ENCODE measurements at regions not wholly inside any gene's neighbourhood (a gene's known extent, or its start where the extent isn't known, plus 50 kb on each side); places are given as distances from the start of the nearest gene placed in this dataset.

DNA sequence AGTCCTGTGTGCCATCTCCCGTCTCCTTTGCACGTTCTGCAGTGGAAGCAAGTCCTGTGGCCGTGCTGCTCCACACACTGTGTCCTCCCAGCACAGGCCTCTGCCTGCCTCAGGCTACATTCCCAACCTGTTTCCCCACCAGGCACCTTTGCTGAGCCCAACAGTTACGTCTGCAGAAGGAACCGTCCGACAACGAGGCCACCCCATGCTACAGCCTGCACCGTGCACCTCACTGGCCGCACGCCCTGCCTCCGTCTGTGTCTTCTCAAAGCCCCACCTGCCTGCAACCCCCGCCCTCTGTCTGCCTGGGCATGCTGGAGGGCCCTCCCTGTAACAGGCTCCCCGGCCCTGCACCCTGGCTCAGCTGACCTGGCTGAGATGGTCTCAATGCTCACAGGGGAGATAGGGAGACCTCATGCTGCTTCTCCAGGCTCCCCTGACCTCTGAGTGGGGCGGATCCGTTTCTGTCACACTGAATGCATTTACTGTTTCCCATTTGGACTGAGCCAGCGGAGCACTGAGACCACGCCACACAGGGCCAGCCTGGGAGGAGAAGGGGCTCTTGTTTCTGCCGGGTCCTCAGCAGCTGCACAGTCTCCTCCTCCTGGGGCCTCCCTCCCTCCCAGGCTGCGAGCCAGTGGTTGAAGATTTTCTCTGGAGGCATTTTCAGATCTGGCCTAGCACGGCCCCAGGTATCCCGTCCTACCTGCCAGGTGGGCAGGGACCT, 109.1 kb upstream of the OTOS start:
- no peaks in the 10 kb centered on the region for H3K9me3 ChIP-seq
- H3K4me3 ChIP-seq = no peak overlapping the region
- intact Hi-C loops (cut with DNase I) = no loop called here
- H3K27ac ChIP-seq (replicated peaks in 1 of 4) = peak overlapping the region; percentile 62 to 81 (median 69)
- DNase-seq (ENCODE audit: extremely low spot score) = peak; percentile 87
- H3K27me3 ChIP-seq = peaks cover 0 to 45% (median 0%) of the 10 kb centered on the region in 4 donors
- no peaks in the 10 kb centered on the region for H3K36me3 ChIP-seq
- 89% methylated on average over 17 of the region's 21 CpGs for WGBS
- peaks cover 30 to 39% (median 30%) of the 10 kb centered on the region in 4 donors for H3K4me1 ChIP-seq
- TF ChIP-seq EP300 (IDR thresholded peaks at IDR 0.05) (no peak), POLR2AphosphoS5 (IDR thresholded peaks at IDR 0.05) (peak in 1 of 2 donors; percentile 58)

DNA sequence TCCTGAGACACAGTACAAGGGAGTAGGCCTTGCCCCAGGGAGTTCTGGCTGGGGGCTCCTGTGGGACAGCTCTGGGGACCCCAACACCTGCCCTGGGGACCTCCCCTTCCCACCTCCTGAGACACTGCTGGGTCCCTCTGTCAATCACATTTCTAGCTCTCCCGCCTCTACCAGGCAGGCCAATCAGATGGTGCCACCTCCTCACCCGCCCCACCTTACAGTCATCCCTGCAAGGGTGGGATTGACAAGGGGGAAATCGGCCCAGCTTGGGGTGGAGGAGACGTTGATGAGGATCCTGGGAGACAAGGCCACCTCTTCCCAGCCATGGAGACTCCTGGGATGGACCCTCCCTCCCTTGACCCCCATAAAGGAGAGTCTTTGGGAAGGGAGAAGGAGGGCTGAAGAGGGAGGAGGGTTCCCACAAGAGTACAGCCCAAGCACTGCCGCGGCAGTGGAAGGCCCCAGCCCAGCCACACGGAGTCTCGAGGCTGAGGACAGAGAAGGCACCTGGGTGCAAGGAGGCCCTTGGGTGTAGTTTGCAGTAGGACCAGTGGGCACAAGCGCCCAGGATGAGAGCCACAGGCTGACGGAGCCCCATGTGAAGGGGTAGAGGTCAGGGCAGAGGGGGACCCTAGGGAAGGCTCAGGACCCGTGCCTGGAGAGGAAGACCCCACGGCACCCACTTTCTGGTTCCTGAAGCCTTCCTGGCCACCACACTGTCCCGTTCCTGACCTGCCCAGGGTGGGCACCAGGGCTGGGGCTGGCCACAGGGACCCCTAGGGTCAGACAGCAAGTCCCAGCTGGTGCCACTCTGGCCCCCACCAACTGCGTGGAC, 109.9 kb upstream of the OTOS start:
- peaks cover 0 to 43% (median 0%) of the 10 kb centered on the region in 4 donors for H3K27me3 ChIP-seq
- H3K9me3 ChIP-seq = no peaks in the 10 kb centered on the region
- intact Hi-C loops (cut with DNase I) = no loop called here
- peak overlapping the region; percentile 62 to 81 (median 69) for H3K27ac ChIP-seq (replicated peaks in 1 of 4)
- no peaks in the 10 kb centered on the region for H3K36me3 ChIP-seq
- DNase-seq (ENCODE audit: extremely low spot score) = peak; percentile 45
- H3K4me1 ChIP-seq = peaks cover 30 to 39% (median 30%) of the 10 kb centered on the region in 4 donors
- 86% methylated on average over 12 of the region's 14 CpGs for WGBS
- peak overlapping the region in 1 of 4 donors; percentile 29 for H3K4me3 ChIP-seq
- TF ChIP-seq, protein P1, sequence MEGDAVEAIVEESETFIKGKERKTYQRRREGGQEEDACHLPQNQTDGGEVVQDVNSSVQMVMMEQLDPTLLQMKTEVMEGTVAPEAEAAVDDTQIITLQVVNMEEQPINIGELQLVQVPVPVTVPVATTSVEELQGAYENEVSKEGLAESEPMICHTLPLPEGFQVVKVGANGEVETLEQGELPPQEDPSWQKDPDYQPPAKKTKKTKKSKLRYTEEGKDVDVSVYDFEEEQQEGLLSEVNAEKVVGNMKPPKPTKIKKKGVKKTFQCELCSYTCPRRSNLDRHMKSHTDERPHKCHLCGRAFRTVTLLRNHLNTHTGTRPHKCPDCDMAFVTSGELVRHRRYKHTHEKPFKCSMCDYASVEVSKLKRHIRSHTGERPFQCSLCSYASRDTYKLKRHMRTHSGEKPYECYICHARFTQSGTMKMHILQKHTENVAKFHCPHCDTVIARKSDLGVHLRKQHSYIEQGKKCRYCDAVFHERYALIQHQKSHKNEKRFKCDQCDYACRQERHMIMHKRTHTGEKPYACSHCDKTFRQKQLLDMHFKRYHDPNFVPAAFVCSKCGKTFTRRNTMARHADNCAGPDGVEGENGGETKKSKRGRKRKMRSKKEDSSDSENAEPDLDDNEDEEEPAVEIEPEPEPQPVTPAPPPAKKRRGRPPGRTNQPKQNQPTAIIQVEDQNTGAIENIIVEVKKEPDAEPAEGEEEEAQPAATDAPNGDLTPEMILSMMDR (IDR thresholded peaks at IDR 0.05) = no peak
- TF ChIP-seq POLR2A (IDR thresholded peaks at IDR 0.05; ENCODE audit: low read depth) = no peak
- TF ChIP-seq POLR2AphosphoS5 (IDR thresholded peaks at IDR 0.05) = no peak
- no peak for TF ChIP-seq EP300 (IDR thresholded peaks at IDR 0.05)

DNA sequence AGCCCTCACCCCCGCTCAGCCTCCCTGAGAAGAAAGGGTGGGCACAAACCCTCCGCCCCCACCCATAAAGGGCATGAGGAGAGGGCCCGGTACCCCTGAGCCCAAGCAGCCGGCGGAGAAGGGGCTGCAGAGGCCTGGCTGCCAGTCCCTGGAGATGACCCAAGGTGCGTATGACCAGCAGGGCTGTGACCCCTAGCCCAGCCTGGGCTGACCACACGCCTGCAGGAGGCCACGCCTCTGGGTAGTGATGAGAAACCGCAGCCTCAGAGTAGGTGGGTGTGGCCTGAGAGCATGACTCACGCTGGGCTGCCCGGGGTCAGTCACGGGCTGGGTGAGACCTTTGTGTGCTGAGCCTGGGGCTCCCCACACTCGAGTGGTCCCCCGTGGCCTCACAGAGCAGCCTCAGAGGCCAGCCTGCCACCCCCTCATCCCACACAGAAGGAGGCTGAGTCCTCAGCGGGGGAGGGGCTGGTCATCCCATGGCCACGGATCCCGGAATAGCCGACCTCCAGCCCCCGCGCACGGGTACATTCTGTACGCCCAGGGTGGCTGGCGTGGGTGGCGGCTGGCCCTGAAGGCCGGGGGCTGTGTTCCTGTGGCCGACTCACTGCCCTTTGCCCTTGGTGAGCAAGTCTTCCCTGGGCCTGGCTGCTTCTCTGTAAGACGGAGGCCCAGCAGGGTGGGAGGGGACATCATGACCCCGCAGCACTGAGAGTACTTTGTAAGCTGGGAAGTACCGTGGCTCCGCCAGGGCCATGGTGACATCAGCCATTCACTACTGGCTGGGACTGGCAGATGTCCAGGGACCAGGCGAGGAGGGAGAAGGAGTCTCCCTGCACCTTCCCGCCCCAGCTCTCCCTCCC, 110.8 kb upstream of the OTOS start:
- H3K4me3 ChIP-seq = peak overlapping the region in 2 of 4 donors; percentile 19 to 29
- WGBS = 68% methylated on average over 9 of the region's 32 CpGs
- DNase-seq (ENCODE audit: extremely low spot score) = peak; percentile 93
- peaks cover 30 to 39% (median 30%) of the 10 kb centered on the region in 4 donors for H3K4me1 ChIP-seq
- peak; percentile 66 for TF ChIP-seq EP300 (IDR thresholded peaks at IDR 0.05)
- TF ChIP-seq, protein P1 (IDR thresholded peaks at IDR 0.05) = no peak
- no peak for TF ChIP-seq POLR2A (IDR thresholded peaks at IDR 0.05; ENCODE audit: low read depth)
- peak; percentile 40 to 66 for TF ChIP-seq POLR2AphosphoS5 (IDR thresholded peaks at IDR 0.05)
- peak overlapping the region; percentile 62 to 81 (median 69) for H3K27ac ChIP-seq (replicated peaks in 1 of 4)
- no peaks in the 10 kb centered on the region for H3K9me3 ChIP-seq
- no peaks in the 10 kb centered on the region for H3K36me3 ChIP-seq
- intact Hi-C loops (cut with DNase I) = no loop called here
- peaks cover 0 to 37% (median 0%) of the 10 kb centered on the region in 4 donors for H3K27me3 ChIP-seq

DNA sequence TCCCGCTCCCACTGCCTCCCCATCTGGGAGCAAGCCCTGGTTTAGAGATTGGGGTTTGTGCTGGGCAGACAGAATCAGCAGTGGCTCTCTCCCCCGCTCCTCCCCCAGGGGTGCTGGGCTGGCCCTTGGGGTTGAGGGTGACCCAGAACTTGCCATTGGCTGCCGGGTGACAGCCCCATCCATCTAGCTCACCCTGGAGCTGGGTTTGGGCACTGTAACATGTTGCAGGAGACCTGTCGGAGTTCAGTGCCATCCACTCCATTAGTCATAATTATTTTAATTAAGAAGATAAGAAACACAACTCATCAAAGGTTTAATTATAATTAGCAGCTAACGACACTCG, 111.4 kb upstream of the OTOS start:
- Histone ChIP-seq H3K4me3 (no peak overlapping the region), H3K27ac (replicated peaks in 1 of 4) (peak overlapping the region; percentile 62 to 81 (median 69)), H3K27me3 (peaks cover 0 to 31% (median 0%) of the 10 kb centered on the region in 4 donors), H3K9me3 (no peaks in the 10 kb centered on the region), H3K36me3 (no peaks in the 10 kb centered on the region), H3K4me1 (peaks cover 30 to 39% (median 30%) of the 10 kb centered on the region in 4 donors)
- no peak for DNase-seq (ENCODE audit: extremely low spot score)
- intact Hi-C loops (cut with DNase I) = no loop called here
- TF ChIP-seq, protein P1 (IDR thresholded peaks at IDR 0.05) = no peak
- TF ChIP-seq POLR2AphosphoS5 (IDR thresholded peaks at IDR 0.05) = no peak
- no peak for TF ChIP-seq EP300 (IDR thresholded peaks at IDR 0.05)
- no peak for TF ChIP-seq POLR2A (IDR thresholded peaks at IDR 0.05; ENCODE audit: low read depth)
- 85% methylated on average over 3 of the region's 6 CpGs for WGBS
